ENCODE measurements at regions not wholly inside any gene's neighbourhood (a gene's known extent, or its start where the extent isn't known, plus 50 kb on each side); places are given as distances from the start of the nearest gene placed in this dataset.
A peak's percentile ranks its signal among the peaks of the same experiment; 100 is the strongest.
"Not testable (repeated sequence)": the region's sequence is repeated elsewhere in the genome, so short reads cannot be mapped to it uniquely, and the experiment has no call there.

- H3K4me1 ChIP-seq: no peaks in the 10 kb centered on the region
- intact Hi-C loops (cut with DNase I; ENCODE audit: low total_unique reads): no loop called here
- no peak overlapping the region for H3K27ac ChIP-seq
- TF ChIP-seq POLR2A (IDR thresholded peaks at IDR 0.05): no peak
- no peak for TF ChIP-seq CTCF (IDR thresholded peaks at IDR 0.05)
- no peak overlapping the region for H3K4me3 ChIP-seq
- no peaks in the 10 kb centered on the region for H3K9me3 ChIP-seq
- H3K36me3 ChIP-seq (ENCODE audit: low read depth, missing control alignments): no peaks in the 10 kb centered on the region
- DNase-seq: no peak
- no peaks in the 10 kb centered on the region for H3K27me3 ChIP-seq
- WGBS, 2 donors: 72 to 81% methylated on average over 14 of the region's 14 CpGs
Measured at GRCh38 chr6:101167638-101168037, 225.9 kb upstream of the GRIK2 start.

GRCh38 chr6:101171049-101171448 is 222.5 kb upstream of the GRIK2 start:
- DNase-seq; intact Hi-C loops (cut with DNase I; ENCODE audit: low total_unique reads); H3K9me3 ChIP-seq; H3K36me3 ChIP-seq (ENCODE audit: low read depth, missing control alignments); H3K4me1 ChIP-seq; H3K27me3 ChIP-seq; H3K27ac ChIP-seq; H3K4me3 ChIP-seq: not testable (repeated sequence)
- 91 to 93% methylated on average over 4 of the region's 4 CpGs for WGBS, 2 donors

- Histone ChIP-seq H3K9me3 (no peaks in the 10 kb centered on the region), H3K4me1 (peaks cover 5% of the 10 kb centered on the region), H3K36me3 (ENCODE audit: low read depth, missing control alignments) (no peaks in the 10 kb centered on the region), H3K27me3 (no peaks in the 10 kb centered on the region), H3K4me3 (no peak overlapping the region), H3K27ac (peak overlapping the region; percentile 22 to 47)
- DNase-seq: no peak
- TF ChIP-seq CTCF (IDR thresholded peaks at IDR 0.05) (no peak), POLR2A (IDR thresholded peaks at IDR 0.05) (no peak)
- intact Hi-C loops (cut with DNase I; ENCODE audit: low total_unique reads): no loop called here
Measured at GRCh38 chr6:101178748-101179147, 214.8 kb upstream of the GRIK2 start.

- no peak for DNase-seq
- intact Hi-C loops (cut with DNase I; ENCODE audit: low total_unique reads): no loop called here
- Histone ChIP-seq H3K9me3 (no peaks in the 10 kb centered on the region), H3K4me3 (no peak overlapping the region), H3K27ac (no peak overlapping the region), H3K4me1 (peaks cover 5% of the 10 kb centered on the region), H3K36me3 (ENCODE audit: low read depth, missing control alignments) (no peaks in the 10 kb centered on the region), H3K27me3 (no peaks in the 10 kb centered on the region)
- WGBS, 2 donors: 83 to 84% methylated on average over 6 of the region's 6 CpGs
- TF ChIP-seq CTCF (IDR thresholded peaks at IDR 0.05) (no peak), POLR2A (IDR thresholded peaks at IDR 0.05) (no peak)
Measured at GRCh38 chr6:101181006-101181405, 212.5 kb upstream of the GRIK2 start.

GRCh38 chr6:101188285-101188798 is 205.2 kb upstream of the GRIK2 start:
- H3K27me3 ChIP-seq; H3K27ac ChIP-seq; H3K4me3 ChIP-seq; intact Hi-C loops (cut with DNase I; ENCODE audit: low total_unique reads); H3K36me3 ChIP-seq (ENCODE audit: low read depth, missing control alignments); DNase-seq; H3K9me3 ChIP-seq; H3K4me1 ChIP-seq: not testable (repeated sequence)
- 88 to 89% methylated on average over 10 to 12 of the region's 12 CpGs for WGBS, 2 donors

GRCh38 chr6:101195588-101195987 is 197.9 kb upstream of the GRIK2 start:
- H3K36me3 ChIP-seq (ENCODE audit: low read depth, missing control alignments): no peaks in the 10 kb centered on the region
- intact Hi-C loops (cut with DNase I; ENCODE audit: low total_unique reads): no loop called here
- no peak for DNase-seq
- H3K27me3 ChIP-seq: no peaks in the 10 kb centered on the region
- H3K27ac ChIP-seq: no peak overlapping the region
- TF ChIP-seq POLR2A (IDR thresholded peaks at IDR 0.05) (no peak), CTCF (IDR thresholded peaks at IDR 0.05) (no peak)
- no peaks in the 10 kb centered on the region for H3K4me1 ChIP-seq
- no peaks in the 10 kb centered on the region for H3K9me3 ChIP-seq
- H3K4me3 ChIP-seq: no peak overlapping the region
